Stimulated activated effector memory CD8-positive, alpha-beta T cell treated with anti-CD3 and anti-CD28 coated beads, Interleukin-12 subunit alpha, Interleukin-12 subunit beta, amount 100 ng/mL, for 72 hours (primary cell): ENCODE measurements at regions not wholly inside any gene's neighbourhood (a gene's known extent, or its start where the extent isn't known, plus 50 kb on each side); places are given as distances from the start of the nearest gene placed in this dataset.
"Not testable (repeated sequence)": the region's sequence is repeated elsewhere in the genome, so short reads cannot be mapped to it uniquely, and the experiment has no call there.

Experiments
- ATAC-seq: fragments of 150-1000 bp; cut with Tn5 transposase; 2 replicates; pipeline ENCODE4 v1.10.0; 2021
- DNase-seq, 2 donors: peaks; one replicate each; pipeline ENCODE4 v3.0.0; 2021 to 2022; ENCODE audit warnings: low spot score in 2 of 2
- H3K27ac Mint-ChIP-seq: one replicate; pipeline ENCODE4 v1.8.0; 2022; ENCODE audit warnings: mild to moderate bottlenecking, mixed read lengths
- H3K36me3 Mint-ChIP-seq: one replicate; pipeline ENCODE4 v1.8.0; 2022; ENCODE audit warnings: mild to moderate bottlenecking, mixed read lengths
- H3K4me1 Mint-ChIP-seq: one replicate; pipeline ENCODE4 v1.8.0; 2022; ENCODE audit warnings: mixed read lengths
- H3K4me3 Mint-ChIP-seq: one replicate; pipeline ENCODE4 v1.8.0; 2022; ENCODE audit warnings: mild to moderate bottlenecking, mixed read lengths
- H3K9me3 Mint-ChIP-seq: one replicate; pipeline ENCODE4 v1.8.0; 2022; ENCODE audit warnings: mixed read lengths

DNA sequence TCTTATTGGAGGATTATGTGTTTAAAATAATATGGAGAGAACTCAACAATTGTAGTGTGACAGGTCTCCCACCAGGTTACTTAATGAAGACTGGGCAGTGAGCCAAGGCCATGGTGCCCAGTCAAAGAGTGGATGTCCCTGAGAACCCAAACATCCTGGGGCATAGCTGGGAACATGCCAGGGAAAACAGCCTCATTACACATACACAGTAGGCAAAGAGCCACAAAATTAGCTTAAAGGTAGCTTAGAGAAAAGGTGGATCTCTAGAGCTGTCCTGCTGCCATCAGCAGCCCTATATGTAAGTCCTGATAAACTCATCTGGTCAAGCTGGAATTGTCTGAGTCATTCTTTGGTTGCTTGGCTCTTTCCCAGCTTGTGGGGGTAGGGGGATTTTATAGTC is 287.8 kb downstream of the PHF14 start:
- Mint-ChIP-seq H3K4me1 (no peaks in the 10 kb centered on the region), H3K9me3 (no peaks in the 10 kb centered on the region), H3K27ac (no peak overlapping the region), H3K4me3 (no peak overlapping the region), H3K36me3 (no peaks in the 10 kb centered on the region)
- no peak for ATAC-seq
- no peak for DNase-seq

DNA sequence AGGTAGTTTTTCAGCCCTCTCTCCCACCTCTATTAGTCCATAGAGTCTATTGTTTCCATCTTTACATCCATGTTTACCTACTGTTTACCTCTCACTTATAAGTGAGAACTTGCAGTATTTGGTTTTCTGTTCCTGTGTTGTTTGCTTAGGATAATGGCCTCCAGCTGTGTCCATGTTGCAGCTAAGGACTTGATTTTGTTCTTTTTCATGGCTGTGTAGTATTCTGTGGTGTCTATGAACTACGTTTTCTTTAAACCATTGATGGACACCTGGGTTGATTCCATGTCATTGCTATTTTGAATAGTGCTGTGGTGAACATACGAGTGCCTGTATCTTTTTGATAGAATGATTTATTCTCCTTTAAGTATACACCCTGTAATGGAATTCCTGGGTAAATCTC is 292.4 kb downstream of the PHF14 start:
- no peaks in the 10 kb centered on the region for H3K36me3 Mint-ChIP-seq
- H3K4me1 Mint-ChIP-seq, result no peaks in the 10 kb centered on the region
- H3K9me3 Mint-ChIP-seq, result peaks cover 3% of the 10 kb centered on the region
- DNase-seq (no peak), ATAC-seq (no peak)
- no peak overlapping the region for H3K27ac Mint-ChIP-seq
- no peak overlapping the region for H3K4me3 Mint-ChIP-seq

GRCh38 chr7:11272352-11272751 is 298.7 kb downstream of the PHF14 start:
- no peak for DNase-seq
- Mint-ChIP-seq H3K4me3 (no peak overlapping the region), H3K27ac (no peak overlapping the region), H3K9me3 (peaks cover 3% of the 10 kb centered on the region), H3K4me1 (no peaks in the 10 kb centered on the region), H3K36me3 (no peaks in the 10 kb centered on the region)
- ATAC-seq, result no peak

GRCh38 chr7:11274074-11274473 is 300.4 kb downstream of the PHF14 start:
- H3K4me1 Mint-ChIP-seq, result no peaks in the 10 kb centered on the region
- no peak overlapping the region for H3K27ac Mint-ChIP-seq
- H3K4me3 Mint-ChIP-seq, result no peak overlapping the region
- DNase-seq (no peak), ATAC-seq (no peak)
- no peaks in the 10 kb centered on the region for H3K36me3 Mint-ChIP-seq
- H3K9me3 Mint-ChIP-seq, result no peaks in the 10 kb centered on the region

- Mint-ChIP-seq H3K9me3 (no peaks in the 10 kb centered on the region), H3K27ac (no peak overlapping the region), H3K4me3 (no peak overlapping the region), H3K4me1 (no peaks in the 10 kb centered on the region), H3K36me3 (no peaks in the 10 kb centered on the region)
- DNase-seq (no peak), ATAC-seq (no peak)
Measured at GRCh38 chr7:11281953-11282352, 308.3 kb downstream of the PHF14 start.

GRCh38 chr7:11283584-11283983 is 309.9 kb downstream of the PHF14 start:
- not testable (repeated sequence) for DNase-seq, H3K36me3 Mint-ChIP-seq, H3K4me1 Mint-ChIP-seq, H3K27ac Mint-ChIP-seq, H3K4me3 Mint-ChIP-seq, ATAC-seq, H3K9me3 Mint-ChIP-seq

GRCh38 chr7:11290863-11291262 is 317.2 kb downstream of the PHF14 start:
- peaks cover 3% of the 10 kb centered on the region for H3K9me3 Mint-ChIP-seq

GRCh38 chr7:11294218-11294617 is 320.5 kb downstream of the PHF14 start:
- H3K27ac Mint-ChIP-seq, result no peak overlapping the region
- peaks cover 4% of the 10 kb centered on the region for H3K9me3 Mint-ChIP-seq
- DNase-seq, result no peak
- H3K4me3 Mint-ChIP-seq, result no peak overlapping the region
- no peaks in the 10 kb centered on the region for H3K36me3 Mint-ChIP-seq
- no peaks in the 10 kb centered on the region for H3K4me1 Mint-ChIP-seq
- no peak for ATAC-seq

More at GRCh38 chr7:11290863-11291262, 317.2 kb downstream of the PHF14 start:
- DNase-seq (no peak), ATAC-seq (no peak)
- no peak overlapping the region for H3K4me3 Mint-ChIP-seq
- no peak overlapping the region for H3K27ac Mint-ChIP-seq
- no peaks in the 10 kb centered on the region for H3K4me1 Mint-ChIP-seq
- H3K36me3 Mint-ChIP-seq, result no peaks in the 10 kb centered on the region

GRCh38 chr7:11294965-11295364 is 321.3 kb downstream of the PHF14 start:
- H3K27ac Mint-ChIP-seq, result no peak overlapping the region
- peaks cover 4% of the 10 kb centered on the region for H3K9me3 Mint-ChIP-seq
- H3K4me1 Mint-ChIP-seq, result no peaks in the 10 kb centered on the region
- H3K4me3 Mint-ChIP-seq, result no peak overlapping the region
- H3K36me3 Mint-ChIP-seq, result no peaks in the 10 kb centered on the region
- ATAC-seq (no peak), DNase-seq (no peak)

GRCh38 chr7:11297126-11297625 is 323.5 kb downstream of the PHF14 start:
- H3K27ac Mint-ChIP-seq, result no peak overlapping the region
- no peaks in the 10 kb centered on the region for H3K36me3 Mint-ChIP-seq
- DNase-seq (no peak), ATAC-seq (no peak)
- peaks cover 4% of the 10 kb centered on the region for H3K9me3 Mint-ChIP-seq
- no peaks in the 10 kb centered on the region for H3K4me1 Mint-ChIP-seq
- no peak overlapping the region for H3K4me3 Mint-ChIP-seq

DNA sequence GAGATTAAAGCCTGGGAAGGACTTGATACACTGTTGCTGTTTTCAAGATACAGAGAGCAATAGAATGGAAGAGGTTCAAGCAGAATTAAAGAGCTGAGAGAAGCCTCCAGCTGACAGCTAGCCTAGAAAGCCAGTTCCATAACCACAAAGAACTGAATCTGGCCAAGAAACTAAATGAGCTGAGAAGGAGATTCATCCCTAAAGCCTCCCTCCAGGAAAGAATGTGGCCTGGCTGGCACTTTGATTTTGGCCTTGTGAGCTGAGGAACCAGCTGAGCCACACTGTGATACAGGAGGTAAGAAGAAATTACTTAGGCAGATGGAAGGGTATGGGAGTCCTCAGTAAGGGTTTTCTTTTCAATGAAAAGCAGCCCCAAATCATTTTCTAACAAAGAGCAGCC is 324.1 kb downstream of the PHF14 start:
- ATAC-seq (no peak), DNase-seq (no peak)
- Mint-ChIP-seq H3K9me3 (peaks cover 7% of the 10 kb centered on the region), H3K27ac (no peak overlapping the region), H3K4me3 (no peak overlapping the region), H3K36me3 (no peaks in the 10 kb centered on the region), H3K4me1 (no peaks in the 10 kb centered on the region)

DNA sequence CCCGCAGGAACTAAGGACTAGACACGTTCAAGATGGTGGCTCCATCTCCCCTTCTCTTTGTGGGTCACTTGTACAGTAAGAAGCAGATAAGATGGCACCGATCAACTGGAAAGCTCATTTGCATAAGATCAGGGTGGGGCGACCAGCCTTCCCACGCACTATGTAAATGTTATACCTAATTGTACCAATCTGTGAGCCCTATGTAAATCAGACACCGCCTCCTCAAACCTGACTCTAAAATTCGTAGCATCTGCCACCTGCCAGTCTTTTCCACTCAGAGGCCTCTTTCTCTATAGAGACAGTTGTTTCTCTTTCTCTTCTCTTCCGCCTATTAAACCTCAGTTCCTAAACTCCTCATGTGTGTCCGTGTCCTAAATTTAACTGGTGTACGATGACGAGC is 324.5 kb downstream of the PHF14 start:
- DNase-seq (no peak), ATAC-seq (no peak)
- Mint-ChIP-seq H3K9me3 (peaks cover 7% of the 10 kb centered on the region), H3K27ac (no peak overlapping the region), H3K4me1 (no peaks in the 10 kb centered on the region), H3K36me3 (no peaks in the 10 kb centered on the region), H3K4me3 (no peak overlapping the region)

DNA sequence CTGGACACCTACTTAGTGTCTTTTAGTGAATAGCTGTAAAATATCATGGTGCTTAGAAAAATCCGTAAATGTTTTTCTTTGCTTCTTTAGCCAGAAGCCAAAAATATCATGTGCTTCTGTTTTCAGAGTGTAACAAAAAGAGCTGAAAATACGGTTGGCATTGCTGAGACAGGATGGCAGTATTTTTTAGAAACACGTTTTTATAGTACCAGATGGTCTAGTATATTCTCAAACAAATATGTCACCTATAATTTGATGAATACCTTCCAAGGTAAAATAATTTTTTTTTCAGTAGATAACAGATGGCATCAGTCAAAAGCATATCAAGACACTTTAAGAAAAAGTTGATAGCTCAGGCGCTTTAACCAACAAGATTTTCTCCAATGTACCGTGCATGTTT is 326.6 kb downstream of the PHF14 start:
- Mint-ChIP-seq H3K36me3 (no peaks in the 10 kb centered on the region), H3K4me1 (no peaks in the 10 kb centered on the region), H3K4me3 (no peak overlapping the region), H3K9me3 (peaks cover 9% of the 10 kb centered on the region), H3K27ac (no peak overlapping the region)
- no peak for DNase-seq
- no peak for ATAC-seq

- DNase-seq (no peak), ATAC-seq (no peak)
- Mint-ChIP-seq H3K4me3 (no peak overlapping the region), H3K4me1 (no peaks in the 10 kb centered on the region), H3K9me3 (peaks cover 13% of the 10 kb centered on the region), H3K27ac (no peak overlapping the region), H3K36me3 (no peaks in the 10 kb centered on the region)
Measured at GRCh38 chr7:11302121-11302520, 328.4 kb downstream of the PHF14 start.

DNA sequence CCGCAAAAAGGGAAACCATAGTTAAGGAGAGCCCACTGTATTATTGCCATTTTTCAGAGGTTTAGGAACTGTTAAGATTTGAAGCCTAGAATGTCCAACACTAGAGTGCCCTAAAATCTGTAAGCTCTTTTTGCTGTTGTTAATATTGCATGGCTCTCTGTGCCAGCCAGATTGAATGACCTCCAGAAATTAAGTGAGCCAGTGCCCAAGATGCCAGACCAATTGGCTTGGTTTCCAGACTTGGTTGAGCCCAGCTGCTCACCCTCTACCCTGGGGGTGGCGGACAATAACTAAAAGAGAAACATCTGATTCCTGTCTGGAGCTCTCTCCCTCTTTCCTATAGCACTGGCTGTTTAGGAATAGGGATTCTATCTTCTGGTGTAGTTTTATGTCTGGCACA is 340.1 kb downstream of the PHF14 start:
- Mint-ChIP-seq H3K27ac (no peak overlapping the region), H3K9me3 (no peaks in the 10 kb centered on the region), H3K4me1 (no peaks in the 10 kb centered on the region), H3K4me3 (no peak overlapping the region), H3K36me3 (no peaks in the 10 kb centered on the region)
- no peak for DNase-seq
- no peak for ATAC-seq

DNA sequence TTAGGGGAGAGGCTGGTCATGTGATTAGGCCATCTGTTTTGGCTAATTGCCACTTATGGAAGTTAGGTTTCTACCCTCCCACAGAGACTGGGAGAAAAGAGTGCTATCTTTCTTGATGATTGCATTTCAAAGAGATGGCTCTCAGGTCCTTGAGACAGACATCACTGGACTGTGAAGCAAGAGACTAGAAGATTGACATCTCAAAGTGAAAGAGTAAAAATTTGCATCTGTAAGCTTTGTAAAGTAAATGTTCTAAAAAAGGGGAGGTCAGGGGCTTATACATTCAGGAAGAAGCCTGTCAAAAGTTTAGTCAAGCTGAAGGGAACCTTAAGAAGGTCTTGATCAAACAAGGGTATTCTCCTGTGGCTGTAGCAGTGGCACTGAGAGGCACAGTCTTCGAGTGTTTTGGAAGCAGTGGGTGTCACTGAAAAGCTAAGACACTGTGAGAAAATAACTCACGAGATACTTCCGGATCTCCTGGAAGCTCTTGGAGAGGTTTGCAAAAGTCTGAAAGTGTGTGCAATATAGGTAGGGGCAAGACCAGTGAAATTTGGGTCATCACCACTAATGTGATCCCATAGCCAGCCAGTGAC is 342.1 kb downstream of the PHF14 start:
- H3K27ac Mint-ChIP-seq, result no peak overlapping the region
- no peak for ATAC-seq

DNA sequence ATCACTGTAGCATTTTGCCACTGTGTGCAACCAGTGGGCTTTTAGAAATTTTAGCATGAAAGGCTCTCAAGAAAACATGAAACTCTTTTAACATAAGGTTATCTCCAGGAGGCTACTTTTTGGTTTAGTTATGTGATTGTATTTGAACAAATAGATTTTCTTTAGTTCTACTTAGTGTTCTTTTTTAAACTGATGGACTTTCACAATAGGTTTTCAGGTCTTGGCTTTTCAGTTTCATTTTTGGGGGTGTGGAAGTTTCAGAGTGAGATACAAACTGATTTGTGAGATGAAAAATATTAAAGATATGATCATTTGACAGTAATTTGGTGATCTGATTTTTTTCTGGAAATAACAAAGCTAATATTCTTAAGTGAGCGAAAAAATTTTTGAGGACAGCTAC is 344.1 kb downstream of the PHF14 start:
- H3K36me3 Mint-ChIP-seq, result no peaks in the 10 kb centered on the region

More for the DNA sequence above, 342.1 kb downstream of the PHF14 start:
- Mint-ChIP-seq H3K36me3 (no peaks in the 10 kb centered on the region), H3K4me3 (no peak overlapping the region), H3K4me1 (no peaks in the 10 kb centered on the region), H3K9me3 (no peaks in the 10 kb centered on the region)
- no peak for DNase-seq

More for the DNA sequence above, 344.1 kb downstream of the PHF14 start:
- Mint-ChIP-seq H3K4me1 (no peaks in the 10 kb centered on the region), H3K4me3 (no peak overlapping the region), H3K27ac (no peak overlapping the region), H3K9me3 (no peaks in the 10 kb centered on the region)
- DNase-seq, result no peak
- ATAC-seq, result no peak
